ENCODE measurements at regions not wholly inside any gene's neighbourhood (a gene's known extent, or its start where the extent isn't known, plus 50 kb on each side); places are given as distances from the start of the nearest gene placed in this dataset.

- H3K4me1 ChIP-seq = no peaks in the 10 kb centered on the region
- H3K27me3 ChIP-seq = no peaks in the 10 kb centered on the region
- H3K4me3 ChIP-seq = no peak overlapping the region
- TF ChIP-seq CTCF (IDR thresholded peaks at IDR 0.05) (no peak), EP300 (IDR thresholded peaks at IDR 0.05) (no peak), POLR2AphosphoS5 (IDR thresholded peaks at IDR 0.05) (no peak), POLR2A (IDR thresholded peaks at IDR 0.05) (no peak)
- H3K27ac ChIP-seq = no peak overlapping the region
- DNase-seq = no peak
- intact Hi-C loops (cut with DNase I) = no loop called here
- H3K9me3 ChIP-seq = no peaks in the 10 kb centered on the region
- WGBS, 2 donors = 78 to 86% methylated on average over 6 of the region's 6 CpGs
- H3K36me3 ChIP-seq = no peaks in the 10 kb centered on the region
Observed at GRCh38 chr7:69225259-69225943, 372.9 kb upstream of the AUTS2 start.

- intact Hi-C loops (cut with DNase I) = no loop called here
Observed at GRCh38 chr7:69228212-69228811, 370.0 kb upstream of the AUTS2 start.

GRCh38 chr7:69232445-69233376 lies 365.6 kb upstream of the AUTS2 start:
- no peak overlapping the region for H3K4me3 ChIP-seq
- DNase-seq = no peak
- no peak overlapping the region for H3K27ac ChIP-seq
- H3K4me1 ChIP-seq = no peaks in the 10 kb centered on the region
- TF ChIP-seq POLR2A (IDR thresholded peaks at IDR 0.05) (no peak), CTCF (IDR thresholded peaks at IDR 0.05) (no peak), POLR2AphosphoS5 (IDR thresholded peaks at IDR 0.05) (no peak), EP300 (IDR thresholded peaks at IDR 0.05) (no peak)
- no peaks in the 10 kb centered on the region for H3K9me3 ChIP-seq
- intact Hi-C loops (cut with DNase I) = no loop called here
- WGBS, 2 donors = 39 to 40% methylated on average over 21 of the region's 21 CpGs
- no peaks in the 10 kb centered on the region for H3K36me3 ChIP-seq
- peaks cover 0 to 3% (median 0%) of the 10 kb centered on the region in 3 donors for H3K27me3 ChIP-seq

More at GRCh38 chr7:69228212-69228811, 370.0 kb upstream of the AUTS2 start:
- no peaks in the 10 kb centered on the region for H3K4me1 ChIP-seq
- TF ChIP-seq EP300 (IDR thresholded peaks at IDR 0.05) (no peak), CTCF (IDR thresholded peaks at IDR 0.05) (no peak), POLR2A (IDR thresholded peaks at IDR 0.05) (no peak), POLR2AphosphoS5 (IDR thresholded peaks at IDR 0.05) (no peak)
- no peak overlapping the region for H3K4me3 ChIP-seq
- H3K9me3 ChIP-seq = no peaks in the 10 kb centered on the region
- H3K27me3 ChIP-seq = peaks cover 0 to 3% (median 0%) of the 10 kb centered on the region in 3 donors
- DNase-seq = no peak
- 64 to 85% methylated on average over 5 of the region's 5 CpGs for WGBS, 2 donors
- H3K36me3 ChIP-seq = no peaks in the 10 kb centered on the region
- no peak overlapping the region for H3K27ac ChIP-seq

GRCh38 chr7:69237541-69237940 lies 360.7 kb upstream of the AUTS2 start:
- H3K27ac ChIP-seq = no peak overlapping the region
- H3K27me3 ChIP-seq = peaks cover 0 to 3% (median 0%) of the 10 kb centered on the region in 3 donors
- TF ChIP-seq POLR2A (IDR thresholded peaks at IDR 0.05) = no peak
- no peak for TF ChIP-seq EP300 (IDR thresholded peaks at IDR 0.05)
- no peak for TF ChIP-seq CTCF (IDR thresholded peaks at IDR 0.05)
- no peak for TF ChIP-seq POLR2AphosphoS5 (IDR thresholded peaks at IDR 0.05)
- no peaks in the 10 kb centered on the region for H3K36me3 ChIP-seq
- H3K9me3 ChIP-seq = no peaks in the 10 kb centered on the region
- DNase-seq = no peak
- no peak overlapping the region for H3K4me3 ChIP-seq
- intact Hi-C loops (cut with DNase I) = no loop called here
- H3K4me1 ChIP-seq = no peaks in the 10 kb centered on the region
- 73 to 88% methylated on average over 8 of the region's 8 CpGs for WGBS, 2 donors
